Upper lobe of left lung (tissue), 6 donors: ENCODE measurements at regions not wholly inside any gene's neighbourhood (a gene's known extent, or its start where the extent isn't known, plus 50 kb on each side); places are given as distances from the start of the nearest gene placed in this dataset.
"Not testable (repeated sequence)": the region's sequence is repeated elsewhere in the genome, so short reads cannot be mapped to it uniquely, and the experiment has no call there.

Experiments
- ATAC-seq, 2 donors: fragments of 200-7000 bp; cut with Tn5 transposase; one replicate each; pipeline ENCODE4 v1.9.1; 2022; ENCODE audit warnings: mild to moderate bottlenecking in 2 of 2, moderate library complexity in 2 of 2; ENCODE audit not compliant: low FRiP score in 2 of 2
- DNase-seq, 2 donors: peaks; one replicate each; pipeline ENCODE4 v3.0.0-alpha.2; 2019 to 2020
- H3K27ac ChIP-seq, 4 donors: fragments of 200-600 bp; sonication (generic); one replicate each; pipeline ENCODE4 v1.5.1; 2016 to 2019
- H3K27me3 ChIP-seq, 4 donors: fragments of 200-600 bp; sonication (generic); one replicate each; pipeline ENCODE4 v1.5.1; 2017 to 2019
- H3K36me3 ChIP-seq, 4 donors: fragments of 200-600 bp; sonication (generic); one replicate each; pipeline ENCODE4 v1.5.1; 2016 to 2019
- H3K4me1 ChIP-seq, 4 donors: fragments of 200-600 bp; sonication (generic); one replicate each; pipeline ENCODE4 v1.5.1; 2018 to 2019
- H3K4me3 ChIP-seq, 4 donors: fragments of 200-600 bp; sonication (generic); one replicate each; pipeline ENCODE4 v1.5.1; 2017 to 2019; ENCODE audit warnings: mild to moderate bottlenecking in 2 of 4, moderate library complexity in 1 of 4
- H3K9me3 ChIP-seq, 4 donors: fragments of 200-600 bp; sonication (generic); one replicate each; pipeline ENCODE4 v1.5.1; 2018 to 2019
- EP300 ChIP-seq, 4 donors: sonication (generic); formaldehyde crosslinking; IDR thresholded peaks; one replicate each; pipeline ENCODE4 v1.5.1; 2017; ENCODE audit warnings: antibody characterized with exemption in 4 of 4, control low read depth in 2 of 4
- POLR2A ChIP-seq, 4 donors: fragments of 450-650 bp; IDR thresholded peaks; one replicate each; pipeline ENCODE4 v1.5.1; 2016 to 2017; ENCODE audit warnings: antibody characterized with exemption in 4 of 4, mild to moderate bottlenecking in 2 of 4
- POLR2AphosphoS5 ChIP-seq, 2 donors: sonication (generic); formaldehyde crosslinking; IDR thresholded peaks; one replicate each; pipeline ENCODE4 v1.5.1; 2017; ENCODE audit warnings: antibody characterized with exemption in 2 of 2
- WGBS, 2 donors: methylation state at CpG; one replicate each; pipeline ENCODE4 v1.1.5; 2017 to 2018; 5-methylcytosine and 5-hydroxymethylcytosine counted together
- TF ChIP-seq, protein P1 (sequence below), 6 experiments: fragments of 450-650 bp in 4 of 6; fragments of 200-600 bp in 2 of 6; sonication (generic) in 2 of 6; IDR thresholded peaks; one replicate each; pipeline ENCODE4 v1.5.1; 2016 to 2019; ENCODE audit warnings: antibody characterized with exemption in 6 of 6
- donor health status: DM: no; HTN: no; CAD: no; lungs with moderate emphysema.
- donor health status: DM: no; HTN: yes; CAD: no; lungs with severe emphysema.

DNA sequence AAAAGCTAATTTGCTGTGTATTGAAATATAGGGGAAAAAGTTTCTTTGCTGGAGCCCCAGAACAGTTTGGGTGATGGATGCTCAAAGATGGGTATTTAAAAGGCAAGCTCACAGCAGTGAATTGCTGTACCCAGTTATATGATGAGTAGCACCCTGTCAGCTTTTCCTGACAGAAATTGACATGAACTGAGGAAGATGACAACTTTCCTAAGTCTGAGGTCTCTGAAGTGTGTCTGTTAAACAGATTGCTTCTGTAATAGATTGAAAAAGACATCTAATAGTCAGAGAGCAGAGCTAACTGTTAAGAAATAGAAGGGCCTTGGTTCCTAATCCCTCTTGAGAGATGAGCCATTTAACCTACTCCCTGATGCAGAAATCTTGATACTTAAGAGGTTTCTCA is 1278.0 kb upstream of the ALCAM start:
- ATAC-seq (no peak), DNase-seq (no peak)
- Histone ChIP-seq H3K36me3 (no peaks in the 10 kb centered on the region), H3K27me3 (no peaks in the 10 kb centered on the region), H3K27ac (no peak overlapping the region), H3K9me3 (peaks cover 0 to 9% (median 0%) of the 10 kb centered on the region in 4 donors), H3K4me3 (no peak overlapping the region), H3K4me1 (no peaks in the 10 kb centered on the region)
- no peak for TF ChIP-seq POLR2AphosphoS5 (IDR thresholded peaks at IDR 0.05)
- TF ChIP-seq POLR2A (IDR thresholded peaks at IDR 0.05), result no peak
- no peak for TF ChIP-seq EP300 (IDR thresholded peaks at IDR 0.05)
- TF ChIP-seq, protein P1, sequence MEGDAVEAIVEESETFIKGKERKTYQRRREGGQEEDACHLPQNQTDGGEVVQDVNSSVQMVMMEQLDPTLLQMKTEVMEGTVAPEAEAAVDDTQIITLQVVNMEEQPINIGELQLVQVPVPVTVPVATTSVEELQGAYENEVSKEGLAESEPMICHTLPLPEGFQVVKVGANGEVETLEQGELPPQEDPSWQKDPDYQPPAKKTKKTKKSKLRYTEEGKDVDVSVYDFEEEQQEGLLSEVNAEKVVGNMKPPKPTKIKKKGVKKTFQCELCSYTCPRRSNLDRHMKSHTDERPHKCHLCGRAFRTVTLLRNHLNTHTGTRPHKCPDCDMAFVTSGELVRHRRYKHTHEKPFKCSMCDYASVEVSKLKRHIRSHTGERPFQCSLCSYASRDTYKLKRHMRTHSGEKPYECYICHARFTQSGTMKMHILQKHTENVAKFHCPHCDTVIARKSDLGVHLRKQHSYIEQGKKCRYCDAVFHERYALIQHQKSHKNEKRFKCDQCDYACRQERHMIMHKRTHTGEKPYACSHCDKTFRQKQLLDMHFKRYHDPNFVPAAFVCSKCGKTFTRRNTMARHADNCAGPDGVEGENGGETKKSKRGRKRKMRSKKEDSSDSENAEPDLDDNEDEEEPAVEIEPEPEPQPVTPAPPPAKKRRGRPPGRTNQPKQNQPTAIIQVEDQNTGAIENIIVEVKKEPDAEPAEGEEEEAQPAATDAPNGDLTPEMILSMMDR (IDR thresholded peaks at IDR 0.05), result no peak

DNA sequence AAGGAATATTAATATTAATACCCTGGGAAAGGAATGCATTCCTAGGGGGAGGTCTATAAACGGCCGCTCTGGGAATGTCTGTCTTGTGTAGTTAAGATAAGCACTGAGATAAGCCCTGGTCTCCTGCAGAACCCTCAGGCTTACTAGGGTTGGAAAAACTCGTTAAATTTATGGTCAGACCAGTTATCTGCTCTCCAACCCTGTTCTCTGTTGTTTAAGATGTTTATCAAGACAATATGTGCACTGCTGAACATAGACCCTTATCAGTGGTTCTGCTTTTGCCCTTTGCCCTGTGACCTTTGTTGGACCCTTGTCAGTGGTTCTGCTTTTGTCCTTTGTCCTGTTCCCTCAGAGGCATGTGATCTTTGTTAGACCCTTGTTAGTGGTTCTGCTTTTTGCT is 1276.7 kb upstream of the ALCAM start:
- H3K4me1 ChIP-seq, H3K27me3 ChIP-seq, DNase-seq, H3K9me3 ChIP-seq, H3K27ac ChIP-seq, H3K36me3 ChIP-seq, H3K4me3 ChIP-seq, ATAC-seq: not testable (repeated sequence)
- 44 to 62% methylated on average over 3 of the region's 3 CpGs for WGBS, 2 donors

DNA sequence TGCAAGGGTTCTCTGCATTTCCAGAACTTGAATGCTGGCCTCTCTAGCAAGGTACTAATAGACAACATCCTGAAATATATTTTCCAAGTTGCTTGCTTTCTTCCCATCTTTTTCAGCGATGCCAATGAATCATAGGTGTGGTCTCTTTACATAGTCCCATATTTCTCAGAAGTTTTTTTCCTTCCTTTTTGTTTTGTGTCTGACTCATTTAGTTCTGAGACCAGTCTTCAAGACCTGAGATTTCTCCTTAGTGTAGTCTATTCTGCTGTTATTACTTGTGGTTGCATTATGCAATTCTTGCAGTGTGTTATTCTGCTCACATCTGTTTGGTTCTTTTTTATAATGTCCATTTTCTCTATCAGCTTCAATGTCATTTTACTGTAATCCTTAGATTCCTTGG is 1265.0 kb upstream of the ALCAM start:
- Histone ChIP-seq H3K9me3 (no peaks in the 10 kb centered on the region), H3K27me3 (no peaks in the 10 kb centered on the region), H3K4me3 (no peak overlapping the region), H3K4me1 (no peaks in the 10 kb centered on the region), H3K27ac (no peak overlapping the region), H3K36me3 (no peaks in the 10 kb centered on the region)
- ATAC-seq (no peak), DNase-seq (no peak)
- 72 to 77% methylated on average over 1 of the region's 1 CpG for WGBS, 2 donors
- TF ChIP-seq EP300 (IDR thresholded peaks at IDR 0.05) (no peak), POLR2AphosphoS5 (IDR thresholded peaks at IDR 0.05) (no peak), POLR2A (IDR thresholded peaks at IDR 0.05) (no peak)
- TF ChIP-seq, protein P1 (IDR thresholded peaks at IDR 0.05), result no peak

DNA sequence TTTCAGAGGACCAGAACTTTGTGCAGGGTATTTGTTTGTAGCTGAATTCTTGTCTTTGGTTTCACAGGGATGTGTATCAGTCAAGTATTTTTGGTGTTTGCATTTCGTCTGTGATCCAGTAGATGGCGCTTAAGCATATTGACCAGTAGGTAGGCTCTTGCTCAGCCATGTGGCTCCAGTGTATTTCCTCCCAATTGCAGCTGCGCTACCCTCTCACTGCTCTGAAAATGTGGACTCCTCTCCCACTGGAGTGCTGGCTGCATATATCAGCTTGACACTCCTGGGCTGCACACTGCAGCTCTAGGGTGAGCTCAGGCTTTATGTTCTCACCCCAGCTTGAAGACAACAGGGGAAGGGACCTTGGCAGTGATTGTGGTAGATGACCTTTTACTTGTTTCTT is 1264.3 kb upstream of the ALCAM start:
- 16 to 19% methylated on average over 3 of the region's 3 CpGs for WGBS, 2 donors
- no peaks in the 10 kb centered on the region for H3K36me3 ChIP-seq
- TF ChIP-seq POLR2A (IDR thresholded peaks at IDR 0.05) (no peak), POLR2AphosphoS5 (IDR thresholded peaks at IDR 0.05) (no peak)
- TF ChIP-seq, protein P1 (IDR thresholded peaks at IDR 0.05), result peak in 3 of 6 experiments; percentile 10 to 35 (median 14)
- no peaks in the 10 kb centered on the region for H3K27me3 ChIP-seq
- no peak overlapping the region for H3K27ac ChIP-seq
- peak in 1 of 2 donors; percentile 50 for ATAC-seq
- no peak for DNase-seq
- no peak overlapping the region for H3K4me3 ChIP-seq
- H3K9me3 ChIP-seq, result no peaks in the 10 kb centered on the region
- no peaks in the 10 kb centered on the region for H3K4me1 ChIP-seq

DNA sequence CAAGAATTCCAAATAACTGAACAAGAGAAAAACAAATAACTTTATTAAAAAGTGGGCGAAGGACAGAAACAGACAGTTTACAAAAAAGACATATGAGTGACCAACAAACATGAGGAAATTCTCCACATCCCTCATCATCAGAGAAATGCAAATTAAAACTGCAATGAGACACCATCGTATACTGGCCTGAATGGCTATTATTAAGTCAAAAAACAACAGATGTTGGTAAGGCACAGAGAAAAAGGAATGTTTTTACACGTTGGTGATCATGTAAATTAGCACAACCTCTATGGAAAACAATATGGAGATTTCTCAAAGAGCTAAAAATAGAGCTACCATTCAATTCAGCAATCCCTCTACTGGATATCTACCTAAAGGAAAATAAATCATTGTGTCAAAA is 1260.4 kb upstream of the ALCAM start:
- Histone ChIP-seq H3K4me1 (no peaks in the 10 kb centered on the region), H3K27me3 (no peaks in the 10 kb centered on the region), H3K9me3 (no peaks in the 10 kb centered on the region), H3K36me3 (no peaks in the 10 kb centered on the region), H3K27ac (no peak overlapping the region), H3K4me3 (no peak overlapping the region)
- WGBS, 2 donors, result 60 to 73% methylated on average over 3 of the region's 3 CpGs
- TF ChIP-seq, protein P1 (IDR thresholded peaks at IDR 0.05), result no peak
- no peak for TF ChIP-seq POLR2A (IDR thresholded peaks at IDR 0.05)
- TF ChIP-seq EP300 (IDR thresholded peaks at IDR 0.05), result no peak
- no peak for TF ChIP-seq POLR2AphosphoS5 (IDR thresholded peaks at IDR 0.05)
- ATAC-seq, result no peak
- no peak for DNase-seq
